ENCODE measurements at regions not wholly inside any gene's neighbourhood (a gene's known extent, or its start where the extent isn't known, plus 50 kb on each side); places are given as distances from the start of the nearest gene placed in this dataset.

DNA sequence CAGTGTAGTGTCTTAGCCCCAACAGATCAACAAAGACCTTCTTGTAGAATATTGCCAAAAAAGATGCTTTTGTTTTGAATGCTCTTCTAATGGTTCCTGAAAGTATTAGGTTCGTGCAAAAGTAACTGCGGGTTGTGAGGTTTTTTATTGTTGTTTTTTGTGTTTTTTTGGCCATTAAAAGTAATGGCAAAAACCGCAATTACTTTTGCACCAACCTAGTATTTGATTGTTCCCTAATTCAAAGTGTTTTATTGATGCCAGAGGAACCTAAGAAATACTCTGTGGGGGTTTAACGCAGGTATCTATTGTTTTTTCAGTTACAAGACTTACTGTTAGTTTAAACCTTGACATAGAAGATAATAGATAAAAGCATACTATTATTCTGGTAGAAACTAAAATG is 150.8 kb upstream of the DAAM1 start:
- Histone ChIP-seq H3K27me3 (no peaks in the 10 kb centered on the region), H3K27ac (no peak overlapping the region), H3K36me3 (no peaks in the 10 kb centered on the region), H3K9me3 (no peaks in the 10 kb centered on the region), H3K4me1 (no peaks in the 10 kb centered on the region), H3K4me3 (no peak overlapping the region)
- intact Hi-C loops (cut with DNase I) = no loop called here
- DNase-seq (ENCODE audit: low spot score in 2 of 2) = no peak
- TF ChIP-seq, protein P1, sequence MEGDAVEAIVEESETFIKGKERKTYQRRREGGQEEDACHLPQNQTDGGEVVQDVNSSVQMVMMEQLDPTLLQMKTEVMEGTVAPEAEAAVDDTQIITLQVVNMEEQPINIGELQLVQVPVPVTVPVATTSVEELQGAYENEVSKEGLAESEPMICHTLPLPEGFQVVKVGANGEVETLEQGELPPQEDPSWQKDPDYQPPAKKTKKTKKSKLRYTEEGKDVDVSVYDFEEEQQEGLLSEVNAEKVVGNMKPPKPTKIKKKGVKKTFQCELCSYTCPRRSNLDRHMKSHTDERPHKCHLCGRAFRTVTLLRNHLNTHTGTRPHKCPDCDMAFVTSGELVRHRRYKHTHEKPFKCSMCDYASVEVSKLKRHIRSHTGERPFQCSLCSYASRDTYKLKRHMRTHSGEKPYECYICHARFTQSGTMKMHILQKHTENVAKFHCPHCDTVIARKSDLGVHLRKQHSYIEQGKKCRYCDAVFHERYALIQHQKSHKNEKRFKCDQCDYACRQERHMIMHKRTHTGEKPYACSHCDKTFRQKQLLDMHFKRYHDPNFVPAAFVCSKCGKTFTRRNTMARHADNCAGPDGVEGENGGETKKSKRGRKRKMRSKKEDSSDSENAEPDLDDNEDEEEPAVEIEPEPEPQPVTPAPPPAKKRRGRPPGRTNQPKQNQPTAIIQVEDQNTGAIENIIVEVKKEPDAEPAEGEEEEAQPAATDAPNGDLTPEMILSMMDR (IDR thresholded peaks at IDR 0.05) = no peak

DNA sequence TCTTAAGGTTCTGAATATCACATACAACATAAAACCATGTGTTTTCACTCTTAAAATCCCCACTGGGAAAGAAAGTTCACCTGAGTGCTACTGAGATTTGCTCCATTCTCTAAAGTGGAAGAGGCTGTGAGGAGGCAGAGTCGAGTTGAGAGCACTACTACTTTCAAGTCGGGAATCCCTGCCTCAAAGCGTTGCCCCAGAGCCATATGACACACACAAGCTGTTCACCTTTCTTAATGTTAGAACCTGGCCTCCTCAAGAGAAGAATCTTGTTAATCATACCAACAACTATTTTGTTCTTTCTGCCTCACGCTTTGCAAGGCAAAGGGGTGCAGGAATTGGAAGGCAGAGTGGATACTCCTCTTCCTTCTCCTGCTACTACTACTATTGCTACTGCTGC is 149.7 kb upstream of the DAAM1 start:
- no peak for DNase-seq (ENCODE audit: low spot score in 2 of 2)

DNA sequence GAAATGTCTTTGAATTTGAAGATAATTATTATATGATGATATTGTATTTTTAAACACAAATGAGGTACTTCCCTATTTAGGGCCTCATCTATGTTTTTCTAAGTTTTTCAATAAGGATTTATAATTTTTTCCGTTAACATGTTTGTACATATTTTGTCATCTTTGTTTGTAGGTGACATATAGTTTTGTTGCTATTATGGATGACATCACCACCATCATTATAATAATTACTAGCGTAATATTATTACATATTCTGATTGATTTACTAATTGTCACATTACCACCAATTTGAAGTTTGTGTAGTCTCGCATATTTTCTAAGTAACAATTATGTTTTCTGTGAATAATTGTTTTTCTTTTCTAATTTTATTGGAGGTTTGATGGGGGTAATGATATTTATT is 147.2 kb upstream of the DAAM1 start:
- Histone ChIP-seq H3K27me3 (no peaks in the 10 kb centered on the region), H3K4me1 (no peaks in the 10 kb centered on the region), H3K4me3 (no peak overlapping the region), H3K36me3 (no peaks in the 10 kb centered on the region), H3K27ac (no peak overlapping the region), H3K9me3 (peaks cover 0 to 7% of the 10 kb centered on the region in 2 donors)
- TF ChIP-seq, protein P1 (IDR thresholded peaks at IDR 0.05) = no peak
- DNase-seq (ENCODE audit: low spot score in 2 of 2) = no peak
- intact Hi-C loops (cut with DNase I) = no loop called here

More for the DNA sequence above, 149.7 kb upstream of the DAAM1 start:
- intact Hi-C loops (cut with DNase I) = no loop called here
- peaks cover 0 to 3% of the 10 kb centered on the region in 2 donors for H3K9me3 ChIP-seq
- no peak overlapping the region for H3K4me3 ChIP-seq
- H3K36me3 ChIP-seq = no peaks in the 10 kb centered on the region
- no peak overlapping the region for H3K27ac ChIP-seq
- H3K4me1 ChIP-seq = no peaks in the 10 kb centered on the region
- TF ChIP-seq, protein P1 (IDR thresholded peaks at IDR 0.05) = no peak
- no peaks in the 10 kb centered on the region for H3K27me3 ChIP-seq

DNA sequence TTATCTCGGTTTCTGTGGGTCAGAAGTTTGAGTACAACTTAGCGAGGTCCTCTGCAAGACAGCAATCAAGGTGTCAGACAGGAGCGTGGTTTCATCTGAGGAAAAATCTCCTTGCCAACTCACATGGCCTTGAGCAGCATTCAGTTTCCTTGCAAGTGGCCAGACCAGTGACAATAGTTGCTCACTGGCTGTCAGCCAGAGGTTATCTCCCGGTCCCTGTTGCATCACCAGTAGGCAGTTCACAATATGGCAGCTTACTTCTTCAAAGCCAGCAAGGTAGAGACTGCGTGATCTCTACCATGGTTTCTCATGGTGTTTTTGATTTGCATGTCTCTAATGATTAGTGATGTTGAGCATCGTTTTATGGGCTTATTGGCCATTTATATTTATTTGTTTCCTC is 143.8 kb upstream of the DAAM1 start:
- TF ChIP-seq, protein P1 (IDR thresholded peaks at IDR 0.05) = no peak
- H3K9me3 ChIP-seq = peaks cover 0 to 7% of the 10 kb centered on the region in 2 donors
- DNase-seq (ENCODE audit: low spot score in 2 of 2) = no peak
- intact Hi-C loops (cut with DNase I) = no loop called here
- no peak overlapping the region for H3K4me3 ChIP-seq
- no peak overlapping the region for H3K27ac ChIP-seq
- H3K4me1 ChIP-seq = no peaks in the 10 kb centered on the region
- H3K27me3 ChIP-seq = no peaks in the 10 kb centered on the region
- no peaks in the 10 kb centered on the region for H3K36me3 ChIP-seq

DNA sequence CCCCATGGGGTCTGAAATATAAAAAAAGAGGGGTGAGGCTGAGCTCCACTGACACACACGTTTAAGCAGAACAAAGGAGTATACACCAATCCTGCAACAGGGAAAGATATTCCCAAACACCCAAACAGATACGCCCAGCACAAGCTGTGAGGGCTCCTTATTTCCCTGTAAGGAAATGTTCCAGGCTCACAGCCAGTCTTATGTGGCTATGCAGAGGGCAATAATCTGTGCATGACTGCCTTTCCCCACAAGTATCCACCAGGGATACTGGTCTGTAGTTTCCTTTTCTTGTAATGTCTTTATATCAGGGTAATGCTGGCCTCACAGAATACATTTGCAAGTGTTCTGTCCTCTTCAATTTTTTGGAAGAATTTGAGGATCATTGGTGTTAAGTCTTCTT is 141.7 kb upstream of the DAAM1 start:
- Histone ChIP-seq H3K4me1 (no peaks in the 10 kb centered on the region), H3K27ac (no peak overlapping the region), H3K36me3 (no peaks in the 10 kb centered on the region), H3K9me3 (peaks cover 0 to 7% of the 10 kb centered on the region in 2 donors), H3K4me3 (no peak overlapping the region), H3K27me3 (no peaks in the 10 kb centered on the region)
- intact Hi-C loops (cut with DNase I) = no loop called here
- TF ChIP-seq, protein P1 (IDR thresholded peaks at IDR 0.05) = no peak
- no peak for DNase-seq (ENCODE audit: low spot score in 2 of 2)

DNA sequence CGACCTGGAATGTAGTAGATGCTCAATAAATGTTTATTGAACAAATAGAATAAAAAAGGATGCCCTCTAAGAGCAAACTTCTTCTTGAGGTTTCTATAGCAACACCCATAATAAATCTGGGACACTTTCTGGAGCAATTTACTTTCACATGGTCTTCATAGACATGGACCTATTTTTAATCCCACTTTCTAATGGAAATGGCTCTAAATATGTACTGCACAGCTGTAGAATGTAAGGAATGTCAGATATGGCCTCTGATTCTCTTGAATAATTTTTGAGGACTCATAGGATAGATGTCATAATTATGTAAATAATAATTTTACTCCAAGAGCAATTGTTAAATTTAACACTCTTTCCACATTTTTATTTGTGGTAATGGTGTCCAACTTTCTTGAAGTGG is 133.5 kb upstream of the DAAM1 start:
- Histone ChIP-seq H3K9me3 (no peaks in the 10 kb centered on the region), H3K27ac (no peak overlapping the region), H3K4me3 (no peak overlapping the region), H3K36me3 (no peaks in the 10 kb centered on the region), H3K4me1 (no peaks in the 10 kb centered on the region), H3K27me3 (no peaks in the 10 kb centered on the region)
- intact Hi-C loops (cut with DNase I) = loop anchor here (1.0 kb wide), 2 partner anchors 415 to 554 kb away; no protein-coding TSS in a partner anchor
- DNase-seq (ENCODE audit: low spot score in 2 of 2) = no peak
- TF ChIP-seq, protein P1 (IDR thresholded peaks at IDR 0.05) = no peak
